Mesenchymal stem cell (in vitro differentiated cells and primary cell): ENCODE measurements at regions not wholly inside any gene's neighbourhood (a gene's known extent, or its start where the extent isn't known, plus 50 kb on each side); places are given as distances from the start of the nearest gene placed in this dataset.

ENCODE experiments used
- DNase-seq: peaks from one replicate; pipeline ENCODE4 v3.0.0-alpha.2; 2013
- H2AFZ ChIP-seq: one replicate; pipeline ENCODE4 v1.6.1; 2013; ENCODE audit warnings: low read depth, mild to moderate bottlenecking, control low read depth, inconsistent platforms, low read length, moderate library complexity
- H2AK5ac ChIP-seq: 2 replicates; pipeline ENCODE4 v1.6.1; 2013; ENCODE audit warnings: low read length, moderate library complexity, mild to moderate bottlenecking, inconsistent platforms; ENCODE audit not compliant: severe bottlenecking
- H2BK120ac ChIP-seq: one replicate; pipeline ENCODE4 v1.6.1; 2013; ENCODE audit warnings: low read depth, mild to moderate bottlenecking, inconsistent platforms, low read length, moderate library complexity
- H2BK12ac ChIP-seq, 2 experiments: one replicate each; pipeline ENCODE4 v1.6.1; 2013; ENCODE audit warnings: inconsistent platforms in 2 of 2, low read length in 2 of 2, mild to moderate bottlenecking in 2 of 2, moderate library complexity in 2 of 2, control low read depth in 1 of 2
- H2BK15ac ChIP-seq: one replicate; pipeline ENCODE4 v1.6.1; 2013; ENCODE audit warnings: mild to moderate bottlenecking, low read depth, inconsistent platforms; ENCODE audit not compliant: poor library complexity, severe bottlenecking
- H2BK5ac ChIP-seq: 2 replicates; pipeline ENCODE4 v1.6.1; 2013; ENCODE audit warnings: low read depth, mild to moderate bottlenecking, low read length, control low read depth, inconsistent platforms; ENCODE audit not compliant: poor library complexity, severe bottlenecking
- H3K14ac ChIP-seq, 2 experiments: one replicate each; pipeline ENCODE4 v1.6.1; 2013; ENCODE audit warnings: inconsistent platforms in 2 of 2, low read length in 2 of 2, control low read depth in 1 of 2, mild to moderate bottlenecking in 1 of 2, moderate library complexity in 1 of 2
- H3K18ac ChIP-seq, 2 experiments: one replicate each; pipeline ENCODE4 v1.6.1; 2013; ENCODE audit warnings: inconsistent platforms in 2 of 2, low read length in 2 of 2, control low read depth in 1 of 2, low read depth in 1 of 2, mild to moderate bottlenecking in 1 of 2
- H3K23ac ChIP-seq, 2 experiments: one replicate each; pipeline ENCODE4 v1.6.1; 2013; ENCODE audit warnings: inconsistent platforms in 2 of 2, low read length in 2 of 2, mild to moderate bottlenecking in 2 of 2, moderate library complexity in 2 of 2, control low read depth in 1 of 2
- H3K27ac ChIP-seq: 2 replicates; pipeline ENCODE4 v1.5.1; 2013; ENCODE audit warnings: mild to moderate bottlenecking, moderate library complexity, low read length, control low read depth, inconsistent platforms; ENCODE audit not compliant: poor library complexity, severe bottlenecking
- H3K27me3 ChIP-seq, 2 experiments: 2 replicates each; pipeline versions ENCODE4 v1.6.1 to v1.7.0; 2013; ENCODE audit warnings: low read length in 2 of 2, mild to moderate bottlenecking in 2 of 2, moderate library complexity in 2 of 2, control low read depth in 1 of 2, inconsistent platforms in 1 of 2; ENCODE audit not compliant: control insufficient read depth in 1 of 2, insufficient read depth in 1 of 2
- H3K36me3 ChIP-seq, 2 experiments: 2 replicates each; pipeline versions ENCODE4 v1.6.1 to v1.7.0; 2013; ENCODE audit warnings: low read length in 2 of 2, control low read depth in 1 of 2, inconsistent platforms in 1 of 2, low read depth in 1 of 2, mild to moderate bottlenecking in 1 of 2; ENCODE audit not compliant: insufficient read depth in 2 of 2, control insufficient read depth in 1 of 2
- H3K4ac ChIP-seq, 2 experiments: one replicate each; pipeline ENCODE4 v1.6.1; 2013; ENCODE audit warnings: inconsistent platforms in 2 of 2, low read length in 2 of 2, mild to moderate bottlenecking in 2 of 2, moderate library complexity in 2 of 2, control low read depth in 1 of 2, low read depth in 1 of 2
- H3K4me1 ChIP-seq: 2 replicates; pipeline ENCODE4 v1.6.1; 2013; ENCODE audit warnings: low read depth, low read length, control low read depth; ENCODE audit not compliant: control insufficient read depth, insufficient read depth
- H3K4me2 ChIP-seq: 2 replicates; pipeline ENCODE4 v1.6.1; 2013; ENCODE audit warnings: low read length, mild to moderate bottlenecking, inconsistent platforms; ENCODE audit not compliant: poor library complexity, severe bottlenecking
- H3K4me3 ChIP-seq, 2 experiments: 2 replicates each; pipeline versions ENCODE4 v1.5.1 to v1.7.0; 2013; ENCODE audit warnings: low read length in 2 of 2, mild to moderate bottlenecking in 2 of 2, control low read depth in 1 of 2, low read depth in 1 of 2; ENCODE audit not compliant: insufficient read depth in 1 of 2
- H3K79me1 ChIP-seq: replicated peaks from 2 replicates; pipeline ENCODE4 v1.6.1; 2013; ENCODE audit warnings: mild to moderate bottlenecking, control low read depth, low read length, inconsistent platforms; ENCODE audit not compliant: poor library complexity, severe bottlenecking
- H3K9ac ChIP-seq: 2 replicates; pipeline ENCODE4 v1.7.0; 2013; ENCODE audit warnings: mild to moderate bottlenecking, low read length, moderate library complexity
- H3K9me3 ChIP-seq: 2 replicates; pipeline ENCODE4 v1.7.0; 2013; ENCODE audit warnings: mild to moderate bottlenecking, low read length; ENCODE audit not compliant: control insufficient read depth
- H4K8ac ChIP-seq: one replicate; pipeline ENCODE4 v1.6.1; 2013; ENCODE audit warnings: inconsistent platforms, mild to moderate bottlenecking, low read length, moderate library complexity
- H4K91ac ChIP-seq: one replicate; pipeline ENCODE4 v1.6.1; 2013; ENCODE audit warnings: mild to moderate bottlenecking, low read length, inconsistent platforms
- WGBS: methylation state at CpG from one replicate; pipeline ENCODE4 v1.1.7; 2013; ENCODE audit warnings: mixed read lengths; 5-methylcytosine and 5-hydroxymethylcytosine counted together

GRCh38 chr7:42685911-42686310, 226.0 kb downstream of the C7orf25 start:
- peaks cover 2% of the 10 kb centered on the region for H3K4me1 ChIP-seq
- peaks cover 0 to 21% of the 10 kb centered on the region in 2 experiments for H3K27me3 ChIP-seq
- no peak overlapping the region for H3K27ac ChIP-seq
- no peak overlapping the region for H3K4ac ChIP-seq
- H3K4me2 ChIP-seq = no peak overlapping the region
- H3K79me1 ChIP-seq = no peaks in the 10 kb centered on the region
- H2BK120ac ChIP-seq = no peak overlapping the region
- H3K9me3 ChIP-seq = no peaks in the 10 kb centered on the region
- H2AFZ ChIP-seq = no peak overlapping the region
- H3K4me3 ChIP-seq = no peak overlapping the region
- no peak overlapping the region for H2BK5ac ChIP-seq
- no peak overlapping the region for H3K23ac ChIP-seq
- WGBS = 59% methylated on average over 9 of the region's 9 CpGs
- no peak overlapping the region for H4K8ac ChIP-seq
- no peak overlapping the region for H2BK15ac ChIP-seq
- no peak overlapping the region for H2AK5ac ChIP-seq
- no peak for DNase-seq
- H3K14ac ChIP-seq = peak overlapping the region in 1 of 2 experiments; percentile 72
- H2BK12ac ChIP-seq = no peak overlapping the region
- H3K36me3 ChIP-seq = no peaks in the 10 kb centered on the region
- peak overlapping the region in 1 of 2 experiments; percentile 21 for H3K18ac ChIP-seq
- H3K9ac ChIP-seq = no peak overlapping the region
- H4K91ac ChIP-seq = no peak overlapping the region

- H3K9me3 ChIP-seq = no peaks in the 10 kb centered on the region
- H3K9ac ChIP-seq = no peak overlapping the region
- no peak overlapping the region for H2AK5ac ChIP-seq
- H3K18ac ChIP-seq = peak overlapping the region in 1 of 2 experiments; percentile 40
- no peak overlapping the region for H3K23ac ChIP-seq
- no peak overlapping the region for H2BK5ac ChIP-seq
- H2AFZ ChIP-seq = no peak overlapping the region
- H3K4me2 ChIP-seq = no peak overlapping the region
- 39% methylated on average over 3 of the region's 3 CpGs for WGBS
- no peak overlapping the region for H4K8ac ChIP-seq
- no peak overlapping the region for H3K14ac ChIP-seq
- peaks cover 0 to 2% of the 10 kb centered on the region in 2 experiments for H3K27me3 ChIP-seq
- H3K27ac ChIP-seq = peak overlapping the region; percentile 10
- H2BK15ac ChIP-seq = no peak overlapping the region
- H3K4ac ChIP-seq = no peak overlapping the region
- H3K4me1 ChIP-seq = no peaks in the 10 kb centered on the region
- H2BK120ac ChIP-seq = no peak overlapping the region
- H2BK12ac ChIP-seq = peak overlapping the region in 1 of 2 experiments; percentile 7
- H3K79me1 ChIP-seq = no peaks in the 10 kb centered on the region
- peak overlapping the region in 1 of 2 experiments; percentile 30 for H3K4me3 ChIP-seq
- H4K91ac ChIP-seq = no peak overlapping the region
- no peaks in the 10 kb centered on the region for H3K36me3 ChIP-seq
- peak; percentile 81 for DNase-seq
Measured at GRCh38 chr7:42677751-42678699, 233.8 kb downstream of the C7orf25 start.

DNA sequence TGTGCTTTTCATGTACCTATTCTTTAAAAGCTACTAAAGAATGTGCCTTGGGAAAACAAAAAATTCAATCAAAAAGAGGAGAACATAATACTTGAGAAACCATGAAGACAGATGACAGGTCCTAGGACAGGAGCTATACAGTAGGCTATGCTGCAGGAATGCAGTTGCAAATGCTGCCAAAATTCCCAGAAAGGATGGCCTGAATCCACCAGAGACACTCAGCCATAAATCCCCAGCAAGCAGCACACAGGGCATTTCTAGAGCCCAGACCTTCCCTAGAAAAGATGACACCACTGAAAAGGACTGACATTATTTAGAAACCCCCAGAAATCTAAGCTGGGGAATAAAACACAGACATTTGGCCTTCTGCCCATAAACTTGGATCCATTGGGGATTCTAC, 237.3 kb downstream of the C7orf25 start:
- H4K91ac ChIP-seq = no peak overlapping the region
- DNase-seq = no peak
- no peak overlapping the region for H3K27ac ChIP-seq
- peaks cover 2 to 4% of the 10 kb centered on the region in 2 experiments for H3K27me3 ChIP-seq
- H3K4me3 ChIP-seq = no peak overlapping the region
- no peak overlapping the region for H4K8ac ChIP-seq
- no peak overlapping the region for H3K14ac ChIP-seq
- no peaks in the 10 kb centered on the region for H3K9me3 ChIP-seq
- no peaks in the 10 kb centered on the region for H3K79me1 ChIP-seq
- H3K4ac ChIP-seq = no peak overlapping the region
- no peak overlapping the region for H2BK12ac ChIP-seq
- H2BK15ac ChIP-seq = no peak overlapping the region
- H3K4me2 ChIP-seq = no peak overlapping the region
- H3K9ac ChIP-seq = no peak overlapping the region
- H2BK5ac ChIP-seq = no peak overlapping the region
- H3K23ac ChIP-seq = no peak overlapping the region
- no peak overlapping the region for H2AFZ ChIP-seq
- H3K18ac ChIP-seq = no peak overlapping the region
- no peaks in the 10 kb centered on the region for H3K4me1 ChIP-seq
- H2BK120ac ChIP-seq = no peak overlapping the region
- no peak overlapping the region for H2AK5ac ChIP-seq
- no peaks in the 10 kb centered on the region for H3K36me3 ChIP-seq

DNA sequence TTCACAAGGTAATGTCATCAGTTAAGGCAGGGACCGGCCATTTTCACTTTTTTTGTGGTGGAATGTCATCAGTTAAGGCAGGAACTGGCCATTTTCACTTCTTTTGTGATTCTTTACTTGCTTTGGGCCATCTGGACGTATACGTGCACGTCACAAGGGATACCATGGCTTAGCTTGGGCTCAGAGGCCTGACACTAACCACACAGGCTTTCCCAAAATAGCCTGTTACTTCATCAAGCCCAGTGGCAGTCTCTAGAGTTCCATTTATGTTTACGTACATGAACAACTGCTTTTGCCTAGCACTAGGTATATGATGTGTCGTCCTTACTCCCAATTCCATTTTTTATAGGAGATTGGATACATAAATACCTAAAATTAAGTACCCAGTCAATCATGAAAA, 237.9 kb downstream of the C7orf25 start:
- Histone ChIP-seq H3K9ac (no peak overlapping the region), H4K8ac (no peak overlapping the region), H3K18ac (no peak overlapping the region), H3K36me3 (no peaks in the 10 kb centered on the region), H2BK12ac (no peak overlapping the region), H3K23ac (no peak overlapping the region), H3K14ac (no peak overlapping the region), H3K4ac (no peak overlapping the region), H3K79me1 (no peaks in the 10 kb centered on the region), H2AFZ (no peak overlapping the region), H2BK5ac (no peak overlapping the region), H3K4me3 (no peak overlapping the region), H2BK120ac (no peak overlapping the region), H3K27me3 (peaks cover 2 to 4% of the 10 kb centered on the region in 2 experiments), H3K4me2 (no peak overlapping the region), H3K4me1 (no peaks in the 10 kb centered on the region), H2AK5ac (no peak overlapping the region), H3K9me3 (no peaks in the 10 kb centered on the region), H4K91ac (no peak overlapping the region), H2BK15ac (no peak overlapping the region), H3K27ac (no peak overlapping the region)
- WGBS = 63% methylated on average over 5 of the region's 6 CpGs
- DNase-seq = peak; percentile 17
